Stimulated activated CD4-positive, alpha-beta T cell treated with anti-CD3 and anti-CD28 coated beads, Interleukin-1b, Interleukin-23, amount 100 ng/mL, for 1 hour (primary cell): ENCODE measurements at regions not wholly inside any gene's neighbourhood (a gene's known extent, or its start where the extent isn't known, plus 50 kb on each side); places are given as distances from the start of the nearest gene placed in this dataset.
"Not testable (repeated sequence)": the region's sequence is repeated elsewhere in the genome, so short reads cannot be mapped to it uniquely, and the experiment has no call there.

Source experiments
- DNase-seq, 2 donors: peaks; one replicate each; pipeline ENCODE4 v3.0.0-alpha.2; 2020; ENCODE audit warnings: low read depth in 2 of 2

DNA sequence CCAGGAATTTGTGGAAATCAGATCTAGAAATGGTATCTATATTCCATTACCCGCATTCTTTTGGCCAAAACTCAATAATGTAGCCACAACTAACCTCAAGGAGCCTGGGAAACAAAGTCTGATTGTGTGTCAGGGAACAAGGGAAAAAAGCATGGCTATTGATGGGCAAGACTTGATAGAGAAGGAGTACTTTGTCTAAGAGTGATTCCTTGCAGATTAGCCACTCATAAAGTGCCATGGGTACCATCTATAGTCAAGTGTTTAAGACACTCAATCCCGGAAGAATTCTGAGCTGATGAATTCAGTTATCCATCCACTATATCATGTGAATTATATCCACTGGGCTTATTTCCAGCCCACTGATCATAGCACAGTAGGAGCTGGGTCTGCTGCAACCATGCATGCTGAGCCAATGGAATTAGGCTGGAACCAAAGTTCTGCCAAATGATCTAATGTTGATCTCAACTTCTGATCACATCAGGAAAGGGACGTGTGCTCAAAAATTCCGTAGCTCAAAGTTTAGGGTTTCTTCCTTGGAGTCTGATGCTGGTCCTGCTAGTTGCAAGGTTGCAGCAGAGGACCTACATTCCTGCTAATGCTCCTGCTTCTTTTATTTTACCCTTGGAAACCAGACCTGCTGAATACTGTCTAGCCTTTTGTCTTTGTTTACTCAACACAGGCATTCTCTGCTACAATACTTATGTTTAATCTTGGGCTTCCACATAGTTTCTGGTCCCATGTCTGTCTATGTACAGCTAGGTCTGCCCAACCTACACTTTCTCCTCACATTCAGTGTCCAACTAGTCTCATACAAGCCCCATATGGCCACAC is 629.7 kb downstream of the IRS1 start:
- no peak for DNase-seq

DNA sequence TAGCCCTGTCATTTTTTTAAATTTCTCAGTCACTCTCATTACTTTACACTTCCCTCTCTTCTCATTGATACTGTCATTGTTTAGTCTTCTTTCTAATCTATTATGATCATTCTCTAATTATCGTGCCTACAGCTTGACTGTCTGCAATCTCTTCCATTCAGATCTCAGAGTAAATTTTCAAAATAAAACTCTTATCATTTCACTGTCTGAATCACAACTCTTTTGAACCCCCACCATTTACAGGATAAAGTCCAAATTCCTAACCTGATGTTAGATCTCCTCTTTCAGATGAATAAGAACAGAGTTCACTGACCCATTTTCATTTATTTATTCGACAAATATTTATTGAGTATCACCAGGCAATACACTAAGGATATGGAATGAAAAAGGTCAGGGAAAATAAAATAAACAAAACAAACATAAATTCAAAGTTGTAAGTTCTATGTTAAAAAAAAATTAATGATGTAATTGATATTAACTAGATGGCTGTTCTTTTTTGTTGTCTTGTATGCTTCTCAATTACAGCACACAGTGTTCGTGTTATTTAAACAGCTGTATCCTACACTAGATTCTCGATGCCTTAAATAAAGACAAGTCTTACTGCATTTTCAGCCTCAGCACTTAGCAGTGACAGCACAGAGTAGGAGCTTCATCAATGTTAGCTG is 631.0 kb downstream of the IRS1 start:
- DNase-seq: no peak

DNA sequence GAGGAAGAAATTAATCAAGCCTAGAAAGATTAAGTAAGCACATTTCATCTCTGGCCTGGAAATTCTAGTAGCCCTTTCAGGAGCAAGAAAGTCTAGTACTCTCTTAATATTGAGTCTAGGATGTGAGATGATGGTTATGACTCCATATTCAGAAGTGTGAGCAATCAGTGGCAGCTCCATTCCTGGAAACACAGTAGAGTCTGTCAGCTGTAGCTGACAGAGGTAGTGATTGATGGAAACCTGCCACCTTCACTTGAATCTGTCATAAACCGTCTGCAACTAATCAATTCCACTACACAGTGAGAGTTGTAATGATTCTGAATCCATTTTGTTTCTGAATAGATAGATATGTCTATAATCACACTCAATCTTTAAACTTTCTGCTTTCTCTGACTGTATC is 635.1 kb downstream of the IRS1 start:
- DNase-seq: no peak

DNA sequence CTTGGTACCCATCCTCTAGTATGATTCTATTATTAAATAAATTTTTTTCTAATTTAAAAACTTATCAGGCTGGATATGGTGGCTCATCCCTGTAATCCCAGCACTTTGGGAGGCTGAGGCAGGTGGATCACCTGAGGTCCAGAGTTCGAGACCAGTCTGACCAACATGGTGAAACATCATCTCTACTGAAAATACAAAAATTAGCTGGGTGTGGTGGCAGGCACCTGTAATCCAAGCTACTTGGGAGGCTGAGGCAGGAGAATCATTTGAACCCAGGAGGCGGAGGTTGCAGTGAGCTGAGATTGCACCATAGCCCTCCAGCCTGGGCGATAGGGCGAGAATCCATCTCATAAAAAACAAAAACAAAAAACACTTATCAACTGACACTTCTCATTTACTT is 639.0 kb downstream of the IRS1 start:
- DNase-seq: not testable (repeated sequence)

DNA sequence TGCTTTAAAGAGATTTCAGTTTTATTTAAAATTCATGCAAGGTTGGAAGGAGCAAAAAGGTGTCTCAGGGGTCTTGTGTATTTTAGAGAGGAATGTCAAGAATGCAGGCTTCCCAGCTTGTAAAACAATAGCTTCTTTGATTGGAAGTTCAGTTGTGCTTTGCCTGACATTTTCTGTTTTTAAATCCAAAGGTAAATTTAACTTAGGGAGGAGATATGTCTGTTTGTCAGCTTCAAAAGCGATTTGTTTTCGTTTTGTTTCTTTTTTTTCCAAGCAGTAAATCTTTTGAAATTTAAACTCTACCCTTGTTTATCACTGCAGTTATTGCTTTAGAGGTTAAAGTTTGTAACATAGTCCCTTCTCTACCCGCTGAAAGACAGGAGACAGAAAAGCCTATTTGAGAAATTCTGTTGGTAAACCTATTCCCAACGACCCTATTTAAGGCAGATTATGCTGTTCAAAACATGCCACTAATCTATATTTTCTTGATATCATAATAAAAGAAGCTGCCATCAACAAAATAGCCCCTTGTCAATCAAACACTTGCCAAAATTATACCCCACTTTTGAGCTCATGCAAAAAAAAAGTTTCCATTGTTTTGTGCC is 639.6 kb downstream of the IRS1 start:
- DNase-seq: no peak

DNA sequence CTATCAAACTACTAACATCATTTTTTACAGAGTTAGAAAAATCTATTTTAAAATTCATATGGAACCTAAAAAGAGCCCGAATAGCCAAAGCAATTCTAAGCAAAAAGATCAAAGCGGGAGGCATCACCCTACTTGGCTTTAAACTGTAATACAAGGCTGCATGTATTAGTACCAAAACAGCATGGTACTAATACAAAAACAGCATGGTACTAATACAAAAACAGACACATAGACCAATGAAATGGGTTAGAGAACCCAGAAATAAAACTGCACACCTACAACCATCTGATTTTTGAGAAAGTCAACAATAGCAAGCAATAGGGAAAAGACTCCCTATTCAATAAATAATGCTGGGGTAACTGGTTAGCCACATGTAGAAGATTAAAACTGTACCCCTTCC is 640.7 kb downstream of the IRS1 start:
- no peak for DNase-seq

DNA sequence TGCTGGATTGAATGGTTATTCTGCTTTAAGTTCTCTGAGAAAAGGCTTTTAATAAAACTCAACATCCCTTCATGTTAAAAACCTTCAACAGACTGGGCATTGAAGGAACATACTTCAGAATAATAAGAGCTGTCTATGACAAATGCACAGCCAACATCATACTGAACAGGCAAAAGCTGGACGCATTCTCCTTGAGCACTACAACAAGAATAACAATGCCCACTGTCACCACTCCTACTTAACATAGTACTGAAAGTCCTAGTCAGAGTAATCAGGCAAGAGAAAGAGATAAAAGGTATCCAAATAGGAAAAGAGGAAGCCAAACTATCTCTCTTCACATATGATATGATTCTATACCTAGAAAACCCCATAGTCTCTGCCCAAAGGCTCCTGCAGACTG is 641.4 kb downstream of the IRS1 start:
- no peak for DNase-seq

DNA sequence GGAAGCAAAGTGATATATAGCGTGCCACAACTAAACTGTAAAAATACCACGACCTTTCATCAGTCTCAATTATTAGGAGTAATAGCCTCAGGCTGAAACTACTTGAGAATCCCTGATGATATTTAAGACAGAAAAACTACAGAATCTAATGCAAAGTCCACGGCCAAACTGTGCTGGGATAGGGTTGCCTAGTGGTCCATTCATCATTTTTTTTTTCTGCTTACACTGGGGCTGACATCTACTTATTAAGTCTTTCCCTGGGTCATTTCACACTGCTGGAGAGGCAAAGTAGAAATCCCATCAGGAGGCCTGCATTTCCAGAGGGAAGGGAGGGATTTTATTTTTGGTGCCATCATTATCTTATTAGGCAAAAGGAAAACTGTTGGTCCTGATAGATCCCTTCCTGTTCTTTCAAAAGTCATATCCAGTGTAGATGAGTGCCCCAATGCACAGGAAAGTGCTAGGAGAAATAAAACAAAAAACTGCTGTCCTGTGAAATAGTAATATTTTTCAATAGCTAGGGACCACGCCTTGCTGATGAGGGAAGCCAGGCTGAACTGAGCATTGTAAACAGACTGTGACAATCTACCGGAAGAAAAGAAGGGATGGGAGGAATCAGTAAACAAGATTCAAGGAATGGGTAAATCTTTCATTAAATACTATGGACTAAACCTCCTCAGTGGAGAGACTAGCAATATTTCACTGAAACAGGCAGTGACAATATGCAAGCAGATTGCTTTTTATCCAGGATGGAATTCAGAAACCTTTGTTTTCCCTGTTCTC is 644.3 kb downstream of the IRS1 start:
- no peak for DNase-seq

DNA sequence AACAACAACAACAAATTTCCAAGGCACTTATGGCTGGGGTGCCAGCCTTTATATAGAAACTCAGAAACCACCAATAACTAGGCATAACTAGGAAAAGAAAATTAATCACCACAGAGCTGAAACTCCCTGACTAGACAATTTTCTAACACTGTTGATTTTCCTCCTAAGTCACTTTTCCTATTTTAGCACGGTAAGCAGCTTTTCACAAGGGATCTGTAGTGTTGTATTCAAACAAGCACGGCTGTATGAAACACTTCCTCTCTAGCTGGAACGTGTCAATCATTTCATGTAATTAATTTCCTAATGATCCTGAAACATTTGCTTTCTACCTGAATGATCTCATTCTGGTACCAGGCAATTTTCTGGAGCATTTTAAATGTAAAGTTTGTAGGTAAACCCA is 645.0 kb downstream of the IRS1 start:
- no peak for DNase-seq

DNA sequence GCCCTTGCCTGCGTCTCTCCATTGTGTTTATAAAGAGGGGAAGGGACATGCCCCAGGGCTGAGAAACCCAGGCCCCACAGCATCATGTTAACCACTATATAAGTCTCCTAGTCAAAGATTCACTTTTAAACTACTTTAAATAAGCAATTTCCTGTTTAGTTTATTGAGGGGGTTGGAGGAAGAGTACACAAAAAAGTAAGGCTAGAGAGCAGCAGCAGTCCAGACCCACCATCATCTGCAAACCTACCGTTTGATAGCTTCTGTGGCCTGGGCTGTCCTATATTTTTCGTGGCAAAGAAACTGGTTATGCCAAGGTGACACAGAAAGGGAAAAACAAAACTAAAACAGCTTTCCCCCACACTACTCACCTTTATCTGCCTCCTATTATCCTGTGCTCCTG is 646.1 kb downstream of the IRS1 start:
- DNase-seq: no peak

DNA sequence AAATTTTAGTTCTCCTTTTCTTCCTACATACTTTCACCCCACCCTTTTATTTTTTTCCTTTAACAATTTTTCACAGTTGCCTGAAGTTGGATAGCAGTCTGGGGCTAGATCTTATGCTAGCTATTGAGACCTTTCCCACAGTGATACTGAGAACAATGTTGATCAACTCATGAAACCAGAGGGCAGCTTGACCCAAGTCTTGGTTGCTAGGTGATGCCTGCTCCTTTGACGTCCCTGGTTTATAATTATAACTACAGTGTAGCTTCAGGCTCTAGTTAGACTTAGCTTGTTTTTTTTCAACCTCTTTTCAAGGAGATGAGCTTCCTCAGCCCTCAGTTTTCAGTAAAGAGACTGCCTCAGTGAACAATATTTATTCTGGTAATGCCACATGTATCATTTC is 648.5 kb downstream of the IRS1 start:
- no peak for DNase-seq

DNA sequence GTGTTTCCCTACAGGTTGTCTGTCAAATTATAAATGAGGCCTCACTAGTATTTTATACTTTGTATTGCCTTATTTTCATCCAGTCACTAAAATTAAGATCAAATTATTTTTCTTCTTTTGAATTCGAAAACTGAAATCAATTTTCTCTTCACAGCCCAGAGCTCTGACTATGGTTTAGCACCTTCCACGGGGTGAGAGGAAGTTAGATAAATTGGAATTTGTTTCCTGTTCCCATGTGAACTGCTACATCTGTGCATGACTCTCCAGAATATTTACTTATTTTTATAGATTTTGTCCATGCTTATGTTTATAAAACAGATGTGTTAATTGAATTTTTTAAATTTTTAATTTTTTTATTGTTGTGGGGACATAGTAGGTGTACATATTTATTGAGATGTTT is 656.5 kb downstream of the IRS1 start:
- DNase-seq: no peak

DNA sequence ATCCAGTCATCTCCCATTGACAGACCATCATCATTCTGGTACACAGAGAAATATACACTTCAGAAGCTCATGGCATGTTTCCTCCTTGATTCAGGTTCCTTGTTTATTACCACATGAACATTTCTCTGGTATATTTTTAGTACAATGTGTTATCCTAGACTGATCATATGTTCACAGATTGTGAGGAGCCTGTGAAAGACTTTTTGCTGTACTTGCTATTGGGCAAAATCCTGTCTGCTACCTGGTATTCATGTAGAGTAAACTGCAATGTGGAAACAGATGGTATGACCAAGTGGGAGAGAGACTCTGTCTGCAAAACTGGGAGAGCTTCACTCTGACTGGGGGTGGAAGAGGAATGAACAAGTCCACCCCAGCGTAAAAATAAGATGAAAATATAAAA is 657.2 kb downstream of the IRS1 start:
- no peak for DNase-seq

DNA sequence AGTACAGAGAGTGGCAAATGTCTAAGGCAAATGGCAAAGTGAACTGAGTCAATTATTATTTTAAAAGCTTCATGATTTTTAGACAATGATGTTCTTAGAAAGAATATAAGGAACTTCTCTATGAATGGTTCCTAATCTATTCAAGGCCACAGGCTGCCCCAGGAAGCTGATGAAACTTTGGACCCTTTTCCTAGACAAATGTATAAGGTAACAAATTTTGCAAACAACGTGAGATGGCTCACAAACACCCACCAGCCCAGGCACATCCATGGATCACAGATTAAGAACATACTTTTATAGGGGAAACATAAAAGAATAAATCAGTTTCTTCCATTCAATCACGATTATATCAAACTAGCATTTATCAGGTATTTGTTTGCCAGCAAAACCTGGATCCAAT is 659.0 kb downstream of the IRS1 start:
- no peak for DNase-seq

DNA sequence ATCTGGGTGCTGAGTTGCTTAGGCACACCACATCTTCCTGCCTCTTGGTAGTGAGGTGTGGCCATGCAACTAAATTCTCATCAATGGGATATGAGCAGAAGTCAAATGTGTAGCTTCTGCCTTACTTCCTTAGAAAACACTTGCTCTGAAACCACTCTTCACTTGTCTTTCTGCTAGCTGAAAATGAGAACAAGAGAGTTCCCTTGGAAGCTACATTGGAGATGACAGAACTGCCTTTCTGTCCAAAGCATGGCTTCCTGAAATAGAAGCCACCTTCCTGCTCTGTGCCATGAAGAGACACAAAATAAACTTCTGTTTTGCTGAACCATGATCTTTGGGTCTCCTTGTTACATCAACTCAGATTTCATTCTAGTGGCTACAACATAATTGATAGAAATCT is 659.9 kb downstream of the IRS1 start:
- DNase-seq: no peak

DNA sequence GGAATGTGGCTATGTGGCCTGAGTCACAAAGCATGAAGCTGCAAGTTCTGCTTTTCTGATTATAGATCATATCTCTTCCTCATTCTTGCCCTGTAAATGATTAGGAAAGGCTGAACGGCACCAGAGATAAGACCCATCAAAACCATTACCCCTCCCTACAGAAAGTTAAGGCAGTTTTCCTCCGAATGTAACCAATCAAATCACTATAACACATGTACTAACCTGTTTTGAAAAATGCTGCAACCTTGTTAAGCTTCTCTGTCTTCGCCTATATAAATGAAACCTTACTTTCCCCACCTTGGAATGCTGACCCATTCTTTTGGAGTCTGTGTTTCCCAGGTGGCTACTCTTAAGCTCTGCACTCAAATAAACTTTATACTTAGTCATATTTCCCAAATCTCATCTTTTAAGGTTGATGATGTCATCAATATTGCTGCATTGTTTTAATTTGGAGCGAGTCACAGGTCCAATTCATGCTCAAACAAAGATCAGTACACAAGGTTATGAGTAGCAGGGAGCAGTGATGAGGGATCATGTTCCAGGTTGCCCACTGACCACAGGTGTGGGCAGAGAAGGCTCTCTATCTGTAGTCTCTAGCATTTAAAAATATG is 662.3 kb downstream of the IRS1 start:
- no peak for DNase-seq

DNA sequence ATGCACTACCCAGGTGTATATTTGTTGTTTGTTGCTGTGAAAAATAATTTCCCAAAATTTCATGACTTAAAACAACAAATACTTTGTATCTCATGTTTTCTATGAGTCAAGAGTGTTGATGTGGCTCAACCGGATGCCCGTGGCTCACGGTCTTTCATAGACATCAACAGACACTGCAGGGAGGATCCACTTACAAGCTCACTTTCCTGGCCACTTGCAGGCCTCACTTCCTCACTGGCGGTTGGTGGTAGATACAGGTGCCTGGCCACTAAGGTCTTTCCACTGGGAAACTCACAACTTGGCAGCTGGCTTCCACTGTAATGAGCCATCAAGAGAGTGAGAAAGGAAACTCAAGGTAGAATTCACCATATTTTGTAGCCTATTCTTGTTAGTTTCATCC is 662.9 kb downstream of the IRS1 start:
- DNase-seq: no peak

DNA sequence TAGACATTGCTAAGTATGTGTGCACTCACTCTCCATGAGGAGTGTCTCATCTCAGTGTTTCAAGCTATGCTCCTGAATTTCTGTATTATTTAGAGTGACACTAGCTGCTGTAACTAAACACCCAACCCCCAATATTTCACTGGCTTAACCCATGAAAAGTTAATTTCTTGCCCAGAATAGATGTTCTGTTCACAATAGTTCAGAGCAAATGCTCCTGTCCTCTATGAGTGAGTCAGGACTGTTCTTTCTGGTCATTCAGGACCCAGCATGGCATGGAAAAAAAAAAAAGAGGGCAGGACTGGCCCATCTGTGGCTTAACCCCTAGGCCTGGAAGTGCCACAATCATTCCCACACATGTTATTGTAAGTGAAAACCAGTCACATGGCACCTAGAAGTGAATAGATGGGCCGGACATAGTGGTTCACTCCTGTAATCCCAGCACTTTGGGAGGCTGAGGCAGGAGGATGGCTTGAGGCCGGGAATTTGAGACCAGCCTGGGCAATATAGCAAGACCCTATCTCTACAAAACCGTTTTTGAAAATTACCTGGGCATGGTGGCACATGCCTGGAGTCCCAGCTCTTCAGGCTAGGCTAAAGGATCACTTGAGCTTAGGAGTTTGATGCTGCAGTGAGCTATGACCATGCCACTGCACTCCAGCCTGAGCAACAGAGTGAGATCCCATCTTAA is 663.6 kb downstream of the IRS1 start:
- DNase-seq: no peak

DNA sequence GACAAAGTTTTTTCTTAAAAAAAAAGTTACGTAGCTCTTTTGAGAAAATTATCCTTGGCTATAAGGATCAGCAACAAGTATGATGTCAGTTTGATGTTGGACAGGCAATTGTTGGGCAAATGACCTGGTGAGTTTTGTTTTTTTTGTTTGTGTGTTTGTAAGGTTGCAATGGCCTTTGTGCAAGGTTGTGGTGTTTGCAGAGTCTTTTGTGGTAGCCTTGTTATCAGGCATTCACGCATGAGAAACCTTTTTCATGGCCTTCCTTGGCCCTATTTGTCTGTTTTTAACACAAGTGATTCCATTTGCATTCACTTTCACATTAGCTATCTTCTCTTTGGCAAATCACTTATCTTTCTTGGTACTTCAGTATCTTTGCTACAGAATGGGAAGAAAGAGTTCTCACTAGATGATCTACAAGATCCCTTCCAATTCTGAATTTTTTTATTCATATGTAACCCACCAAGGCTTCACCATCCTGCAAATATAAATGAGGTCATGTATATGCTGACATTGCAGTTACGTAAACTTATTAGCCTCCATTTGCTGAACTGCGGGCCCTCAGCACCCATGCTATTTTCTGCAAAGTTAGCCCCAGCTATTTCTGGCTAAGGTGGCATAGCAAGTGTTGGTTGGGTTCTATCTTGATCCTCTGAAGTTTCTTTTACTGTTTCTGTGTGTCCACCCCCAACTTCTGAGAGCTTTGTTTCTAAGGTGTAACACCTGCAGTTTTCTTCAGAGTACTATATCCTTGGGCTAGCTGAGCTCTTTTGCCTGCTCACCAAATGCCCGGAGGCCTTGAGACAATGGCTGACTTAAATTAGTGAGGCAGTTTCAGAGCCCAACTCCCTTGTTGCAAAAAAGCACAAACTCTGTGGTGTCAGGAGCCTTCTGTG is 667.1 kb downstream of the IRS1 start:
- DNase-seq: no peak

DNA sequence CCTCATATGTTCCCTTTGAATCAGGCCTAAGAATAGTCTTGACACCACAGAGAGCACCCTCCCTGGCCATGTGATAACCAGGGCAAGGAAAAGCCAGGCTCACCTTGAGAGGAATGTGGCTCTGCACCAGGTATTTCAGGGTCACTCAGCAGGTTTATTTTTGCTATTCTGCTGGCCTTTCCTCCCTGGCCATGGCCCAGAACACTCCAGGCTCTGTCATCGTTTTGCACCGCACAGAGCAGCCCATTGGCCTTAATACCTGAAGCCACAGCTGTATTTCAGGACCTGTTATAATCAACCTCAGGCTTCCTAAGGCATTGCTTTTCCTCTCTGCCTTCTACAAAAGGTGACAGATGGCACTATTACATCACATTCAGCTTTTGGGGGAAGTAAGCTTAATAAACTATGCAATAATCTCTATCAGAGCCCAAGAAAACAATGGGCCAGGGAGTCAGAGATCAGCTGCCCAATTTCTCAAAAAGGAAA is 668.3 kb downstream of the IRS1 start:
- DNase-seq: no peak
